HCT116 (cell line): ENCODE measurements at regions not wholly inside any gene's neighbourhood (a gene's known extent, or its start where the extent isn't known, plus 50 kb on each side); places are given as distances from the start of the nearest gene placed in this dataset.

Experiments used
- ATAC-seq: fragments of 200-7000 bp; cut with Tn5 transposase; 2 replicates; pipeline ENCODE4 v1.9.1; 2020; ENCODE audit warnings: mild to moderate bottlenecking, moderate library complexity
- BruUV-seq: library from RNA; stranded (reverse); fragments of 400-500 nt; replicated peaks from 2 replicates; lab custom pipeline; 2021; lab: Mats Ljungman, UMichigan
- CTCF ChIA-PET: fragments of 300-600 bp; sonication (Branson Sonifier 250); formaldehyde crosslinking; loops from one replicate; lab custom pipeline; 2021; ENCODE audit warnings: antibody characterized with exemption; lab: Charles Lee
- POLR2A ChIA-PET: fragments of 300-600, 350-600 bp; sonication (Branson Sonifier 250); formaldehyde crosslinking; loops from one replicate; lab custom pipeline; 2021; ENCODE audit warnings: antibody characterized with exemption; lab: Charles Lee
- RAD21 ChIA-PET, 2 experiments: fragments of 300-600 bp; sonication (Branson Sonifier 250); formaldehyde crosslinking; loops; one replicate each; lab custom pipeline; 2023; ENCODE audit warnings: low total read pairs in 2 of 2; ENCODE audit not compliant: uncharacterized antibody in 2 of 2, unreplicated experiment in 2 of 2, low non-redundant PET in 1 of 2; lab: Charles Lee
- DNase-seq: peaks from one replicate; pipeline ENCODE4 v3.0.0-alpha.2; 2010; ENCODE audit warnings: low read depth, low spot score
- H2AFZ ChIP-seq: fragments of 200-600 bp; shearing (Covaris generic), sonication (generic); 2 replicates; pipeline ENCODE4 v1.6.1; 2017; ENCODE audit warnings: low read depth, mixed run types, mixed read lengths, antibody characterized with exemption, low read length; ENCODE audit not compliant: poor library complexity, severe bottlenecking
- H3K27ac ChIP-seq: 2 replicates; pipeline ENCODE4 v1.5.1; 2012; ENCODE audit warnings: low read depth, low read length
- H3K27me3 ChIP-seq: fragments of 200-600 bp; sonication (generic); 2 replicates; pipeline ENCODE4 v1.6.1; 2016; ENCODE audit warnings: mixed run types, low read length, mixed read lengths; ENCODE audit not compliant: insufficient read depth
- H3K36me3 ChIP-seq, 2 experiments: fragments of 200-500 bp in 1 of 2; fragments of 200-600 bp in 1 of 2; sonication (Bioruptor generic) in 1 of 2; sonication (generic) in 1 of 2; 2 replicates each; pipeline versions ENCODE4 v1.5.1 to v1.6.1; 2014 to 2016; ENCODE audit warnings: low read length in 2 of 2, inconsistent platforms in 1 of 2, mixed read lengths in 1 of 2, mixed run types in 1 of 2; ENCODE audit not compliant: insufficient read depth in 2 of 2, control insufficient read depth in 1 of 2
- H3K4me1 ChIP-seq, 2 experiments: fragments of 200-600 bp in 1 of 2; sonication (generic) in 1 of 2; 2 replicates each; pipeline versions ENCODE4 v1.5.1 to v1.6.1; 2012 to 2017; ENCODE audit warnings: low read length in 2 of 2, inconsistent platforms in 1 of 2, mild to moderate bottlenecking in 1 of 2, mixed read lengths in 1 of 2, mixed run types in 1 of 2, moderate library complexity in 1 of 2; ENCODE audit not compliant: insufficient read depth in 2 of 2, control insufficient read depth in 1 of 2
- H3K4me2 ChIP-seq: fragments of 200-600 bp; sonication (generic); 2 replicates; pipeline ENCODE4 v1.6.1; 2017; ENCODE audit warnings: mixed run types, low read length, mixed read lengths
- H3K4me3 ChIP-seq, 2 experiments: fragments of 200-600 bp in 1 of 2; sonication (generic) in 1 of 2; replicated peaks in 1 of 2; 2 replicates each; pipeline ENCODE4 v1.5.1; 2011 to 2016; ENCODE audit warnings: low read length in 2 of 2, control low read depth in 1 of 2, low read depth in 1 of 2, mild to moderate bottlenecking in 1 of 2, mixed read lengths in 1 of 2, mixed run types in 1 of 2
- H3K79me2 ChIP-seq: fragments of 200-600 bp; sonication (generic); 2 replicates; pipeline ENCODE4 v1.6.1; 2017; ENCODE audit warnings: mild to moderate bottlenecking, mixed run types, low read length, moderate library complexity, mixed read lengths; ENCODE audit not compliant: insufficient read depth
- H3K9ac ChIP-seq: fragments of 200-600 bp; sonication (generic); 2 replicates; pipeline ENCODE4 v1.6.1; 2016; ENCODE audit warnings: low read length, mixed read lengths
- H3K9me2 ChIP-seq: fragments of 200-600 bp; sonication (generic), shearing (Covaris generic); 2 replicates; pipeline ENCODE4 v1.6.1; 2017; ENCODE audit warnings: mixed run types, mild to moderate bottlenecking, moderate library complexity; ENCODE audit not compliant: insufficient read depth
- H3K9me3 ChIP-seq, 2 experiments: fragments of 200-500 bp in 1 of 2; fragments of 200-600 bp in 1 of 2; sonication (Bioruptor generic) in 1 of 2; sonication (generic) in 1 of 2; 2 replicates each; pipeline ENCODE4 v1.6.1; 2014 to 2017; ENCODE audit warnings: low read length in 2 of 2, mixed read lengths in 2 of 2, inconsistent platforms in 1 of 2, low read depth in 1 of 2, mild to moderate bottlenecking in 1 of 2, mixed run types in 1 of 2, moderate library complexity in 1 of 2; ENCODE audit not compliant: control insufficient read depth in 1 of 2, insufficient read depth in 1 of 2
- H4K20me1 ChIP-seq: fragments of 200-600 bp; sonication (generic), shearing (Covaris generic); 2 replicates; pipeline ENCODE4 v1.6.1; 2017; ENCODE audit warnings: mixed run types, mild to moderate bottlenecking, moderate library complexity; ENCODE audit not compliant: insufficient read depth
- EGR1 ChIP-seq: IDR thresholded peaks from 2 replicates; pipeline ENCODE4 v1.6.1; 2012; ENCODE audit warnings: low read depth
- EZH2phosphoT487 ChIP-seq: fragments of 200-600 bp; IDR thresholded peaks from 2 replicates; pipeline ENCODE4 v1.6.1; 2018; ENCODE audit warnings: antibody characterized with exemption, borderline replicate concordance
- FOSL1 ChIP-seq: IDR thresholded peaks from 2 replicates; pipeline ENCODE4 v1.6.1; 2012; ENCODE audit warnings: low read depth
- JUND ChIP-seq: IDR thresholded peaks from 2 replicates; pipeline ENCODE4 v1.6.1; 2012
- POLR2A ChIP-seq: IDR thresholded peaks from 2 replicates; pipeline ENCODE4 v1.7.0; 2011; ENCODE audit warnings: borderline replicate concordance; ENCODE audit not compliant: insufficient read depth, insufficient read length; ENCODE audit errors: extremely low read depth
- POLR2AphosphoS5 ChIP-seq: IDR thresholded peaks from 2 replicates; pipeline ENCODE4 v1.6.1; 2011; ENCODE audit warnings: mild to moderate bottlenecking, low read depth, low read length, moderate library complexity
- RAD21 ChIP-seq: IDR thresholded peaks from 2 replicates; pipeline ENCODE4 v1.6.1; 2012; ENCODE audit warnings: low read depth, mild to moderate bottlenecking
- ZFX ChIP-seq: fragments of 450-650 bp; IDR thresholded peaks from 2 replicates; pipeline ENCODE4 v1.6.1; 2017
- ZNF274 ChIP-seq: fragments of 200-500 bp; sonication (Bioruptor generic); IDR thresholded peaks from 2 replicates; pipeline ENCODE4 v1.6.1; 2014; ENCODE audit warnings: mild to moderate bottlenecking, low read depth, low read length, inconsistent platforms
- intact Hi-C: fragments of 100-400 bp; cut with micrococcal nuclease; formaldehyde crosslinking; loops from 2 replicates; pipeline ENCODE4 v1.10.0; 2022
- TF ChIP-seq, protein P1 (sequence below), 3 experiments: fragments of 200-600 bp in 1 of 3; sonication (generic) in 1 of 3; IDR thresholded peaks in 2 of 3; conservative IDR thresholded peaks in 1 of 3; 2 replicates each; pipeline ENCODE4 v1.5.1; 2012 to 2017; ENCODE audit warnings: low read depth in 2 of 3, low read length in 2 of 3, antibody characterized with exemption in 1 of 3, borderline replicate concordance in 1 of 3, control low read depth in 1 of 3, mild to moderate bottlenecking in 1 of 3, mixed read lengths in 1 of 3, mixed run types in 1 of 3, moderate library complexity in 1 of 3; ENCODE audit not compliant: insufficient read depth in 1 of 3
- TF ChIP-seq, protein P2 (sequence below): IDR thresholded peaks from 2 replicates; pipeline ENCODE4 v1.6.1; 2012; ENCODE audit warnings: low read depth

DNA sequence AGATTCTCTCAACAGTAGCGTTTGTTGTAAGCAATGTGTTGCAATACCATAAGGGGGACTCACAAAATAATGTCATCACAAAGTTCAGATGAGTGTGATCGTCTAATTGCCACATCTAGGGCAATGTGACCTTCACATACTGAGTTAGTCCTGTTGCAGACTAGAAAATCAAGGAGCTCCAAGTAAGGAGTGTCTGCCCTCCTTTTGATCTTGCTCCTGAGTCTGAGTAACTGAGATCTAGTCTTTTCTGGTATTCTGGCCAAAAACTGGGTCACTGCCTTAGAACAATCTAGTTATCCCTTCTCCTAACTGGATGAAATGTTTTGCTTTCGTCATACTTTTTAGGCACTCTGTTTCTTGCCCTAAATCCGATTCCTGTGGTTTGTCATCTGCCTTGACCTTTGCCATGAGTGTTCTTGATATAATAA lies 712.1 kb downstream of the CDH11 start:
- no peak overlapping the region for H2AFZ ChIP-seq
- no peak overlapping the region for H3K9ac ChIP-seq
- intact Hi-C loops, result no loop called here
- no peak for TF ChIP-seq EGR1
- TF ChIP-seq, protein P1, sequence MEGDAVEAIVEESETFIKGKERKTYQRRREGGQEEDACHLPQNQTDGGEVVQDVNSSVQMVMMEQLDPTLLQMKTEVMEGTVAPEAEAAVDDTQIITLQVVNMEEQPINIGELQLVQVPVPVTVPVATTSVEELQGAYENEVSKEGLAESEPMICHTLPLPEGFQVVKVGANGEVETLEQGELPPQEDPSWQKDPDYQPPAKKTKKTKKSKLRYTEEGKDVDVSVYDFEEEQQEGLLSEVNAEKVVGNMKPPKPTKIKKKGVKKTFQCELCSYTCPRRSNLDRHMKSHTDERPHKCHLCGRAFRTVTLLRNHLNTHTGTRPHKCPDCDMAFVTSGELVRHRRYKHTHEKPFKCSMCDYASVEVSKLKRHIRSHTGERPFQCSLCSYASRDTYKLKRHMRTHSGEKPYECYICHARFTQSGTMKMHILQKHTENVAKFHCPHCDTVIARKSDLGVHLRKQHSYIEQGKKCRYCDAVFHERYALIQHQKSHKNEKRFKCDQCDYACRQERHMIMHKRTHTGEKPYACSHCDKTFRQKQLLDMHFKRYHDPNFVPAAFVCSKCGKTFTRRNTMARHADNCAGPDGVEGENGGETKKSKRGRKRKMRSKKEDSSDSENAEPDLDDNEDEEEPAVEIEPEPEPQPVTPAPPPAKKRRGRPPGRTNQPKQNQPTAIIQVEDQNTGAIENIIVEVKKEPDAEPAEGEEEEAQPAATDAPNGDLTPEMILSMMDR (IDR thresholded peaks at IDR 0.05 in 2 of 3, conservative IDR thresholded peaks at IDR 0.05 in 1 of 3; ENCODE audit: borderline replicate concordance in 1 of 3, insufficient read depth in 1 of 3, low read depth in 2 of 3, low read length in 2 of 3), result no peak
- TF ChIP-seq ZNF274, result no peak
- TF ChIP-seq POLR2A, result no peak
- no peak for TF ChIP-seq JUND
- TF ChIP-seq ZFX, result no peak
- no peak for TF ChIP-seq EZH2phosphoT487
- TF ChIP-seq, protein P2, sequence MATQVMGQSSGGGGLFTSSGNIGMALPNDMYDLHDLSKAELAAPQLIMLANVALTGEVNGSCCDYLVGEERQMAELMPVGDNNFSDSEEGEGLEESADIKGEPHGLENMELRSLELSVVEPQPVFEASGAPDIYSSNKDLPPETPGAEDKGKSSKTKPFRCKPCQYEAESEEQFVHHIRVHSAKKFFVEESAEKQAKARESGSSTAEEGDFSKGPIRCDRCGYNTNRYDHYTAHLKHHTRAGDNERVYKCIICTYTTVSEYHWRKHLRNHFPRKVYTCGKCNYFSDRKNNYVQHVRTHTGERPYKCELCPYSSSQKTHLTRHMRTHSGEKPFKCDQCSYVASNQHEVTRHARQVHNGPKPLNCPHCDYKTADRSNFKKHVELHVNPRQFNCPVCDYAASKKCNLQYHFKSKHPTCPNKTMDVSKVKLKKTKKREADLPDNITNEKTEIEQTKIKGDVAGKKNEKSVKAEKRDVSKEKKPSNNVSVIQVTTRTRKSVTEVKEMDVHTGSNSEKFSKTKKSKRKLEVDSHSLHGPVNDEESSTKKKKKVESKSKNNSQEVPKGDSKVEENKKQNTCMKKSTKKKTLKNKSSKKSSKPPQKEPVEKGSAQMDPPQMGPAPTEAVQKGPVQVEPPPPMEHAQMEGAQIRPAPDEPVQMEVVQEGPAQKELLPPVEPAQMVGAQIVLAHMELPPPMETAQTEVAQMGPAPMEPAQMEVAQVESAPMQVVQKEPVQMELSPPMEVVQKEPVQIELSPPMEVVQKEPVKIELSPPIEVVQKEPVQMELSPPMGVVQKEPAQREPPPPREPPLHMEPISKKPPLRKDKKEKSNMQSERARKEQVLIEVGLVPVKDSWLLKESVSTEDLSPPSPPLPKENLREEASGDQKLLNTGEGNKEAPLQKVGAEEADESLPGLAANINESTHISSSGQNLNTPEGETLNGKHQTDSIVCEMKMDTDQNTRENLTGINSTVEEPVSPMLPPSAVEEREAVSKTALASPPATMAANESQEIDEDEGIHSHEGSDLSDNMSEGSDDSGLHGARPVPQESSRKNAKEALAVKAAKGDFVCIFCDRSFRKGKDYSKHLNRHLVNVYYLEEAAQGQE, result no peak
- no peak for TF ChIP-seq FOSL1
- no peak for TF ChIP-seq POLR2AphosphoS5
- TF ChIP-seq RAD21, result no peak
- TF ChIP-seq, all 23 proteins: peak for 0
- DNase-seq (no peak), ATAC-seq (no peak)
- no peaks in the 10 kb centered on the region for H3K27me3 ChIP-seq
- no peaks in the 10 kb centered on the region for H3K79me2 ChIP-seq
- no peaks in the 10 kb centered on the region for H3K4me1 ChIP-seq
- H3K4me3 ChIP-seq, result no peak overlapping the region
- H3K36me3 ChIP-seq, result no peaks in the 10 kb centered on the region
- RAD21 ChIA-PET, result no interaction called here
- no TSS peak for BruUV-seq
- CTCF ChIA-PET, result no interaction called here
- H3K4me2 ChIP-seq, result no peak overlapping the region
- POLR2A ChIA-PET, result no interaction called here
- H3K9me3 ChIP-seq, result peaks cover 6 to 29% of the 10 kb centered on the region in 2 experiments; a peak in 2 of 4 replicates
- no peak overlapping the region for H3K27ac ChIP-seq
- no peaks in the 10 kb centered on the region for H3K9me2 ChIP-seq
- no peaks in the 10 kb centered on the region for H4K20me1 ChIP-seq
